PFSK-1 (cell line): ENCODE measurements at regions not wholly inside any gene's neighbourhood (a gene's known extent, or its start where the extent isn't known, plus 50 kb on each side); places are given as distances from the start of the nearest gene placed in this dataset.

Experiments used
- FOXP2 ChIP-seq: optimal IDR thresholded peaks from 2 replicates; pipeline ENCODE3; 2011; ENCODE audit warnings: borderline replicate concordance, control low read depth, inconsistent platforms; ENCODE audit not compliant: insufficient read depth; ENCODE audit errors: extremely low read length, extremely low read depth
- POLR2AphosphoS5 ChIP-seq: IDR thresholded peaks from 2 replicates; pipeline ENCODE4 v1.6.1; 2012; ENCODE audit warnings: low read depth, mild to moderate bottlenecking, control low read depth, low read length, moderate library complexity
- REST ChIP-seq, 2 experiments: IDR thresholded peaks; 2 replicates each; pipeline versions ENCODE4 v1.6.1 to v1.8.0; 2011 to 2012; ENCODE audit warnings: low read depth in 2 of 2, low read length in 2 of 2, control low read depth in 1 of 2, inconsistent platforms in 1 of 2, mild to moderate bottlenecking in 1 of 2, moderate library complexity in 1 of 2; ENCODE audit not compliant: insufficient read depth in 1 of 2
- SIN3A ChIP-seq: IDR thresholded peaks from 2 replicates; pipeline ENCODE4 v1.6.1; 2012; ENCODE audit warnings: mild to moderate bottlenecking, low read length, moderate library complexity, borderline replicate concordance; ENCODE audit not compliant: insufficient read depth
- TAF1 ChIP-seq: IDR thresholded peaks from 2 replicates; pipeline ENCODE4 v1.6.1; 2012; ENCODE audit warnings: low read length, control low read depth, borderline replicate concordance; ENCODE audit not compliant: insufficient read depth

- TF ChIP-seq SIN3A (no peak), REST (IDR thresholded peaks at IDR 0.05; ENCODE audit: insufficient read depth in 1 of 2, low read depth in 2 of 2, low read length in 2 of 2) (no peak), POLR2AphosphoS5 (no peak), FOXP2 (no peak), TAF1 (no peak)
These were observed 226.3 kb downstream of the HLX start for GRCh38 chr1:221105578-221105977.

- no peak for TF ChIP-seq TAF1
- no peak for TF ChIP-seq FOXP2
- no peak for TF ChIP-seq REST (IDR thresholded peaks at IDR 0.05; ENCODE audit: insufficient read depth in 1 of 2, low read depth in 2 of 2, low read length in 2 of 2)
- TF ChIP-seq SIN3A = no peak
- TF ChIP-seq POLR2AphosphoS5 = no peak
These were observed 227.4 kb downstream of the HLX start for GRCh38 chr1:221106616-221107015.

GRCh38 chr1:221109930-221110329 is 230.7 kb downstream of the HLX start:
- TF ChIP-seq SIN3A = no peak
- TF ChIP-seq POLR2AphosphoS5 = no peak
- TF ChIP-seq FOXP2 = no peak
- no peak for TF ChIP-seq REST (IDR thresholded peaks at IDR 0.05; ENCODE audit: insufficient read depth in 1 of 2, low read depth in 2 of 2, low read length in 2 of 2)
- TF ChIP-seq TAF1 = no peak

- TF ChIP-seq REST (IDR thresholded peaks at IDR 0.05; ENCODE audit: insufficient read depth in 1 of 2, low read depth in 2 of 2, low read length in 2 of 2) (no peak), SIN3A (no peak), FOXP2 (no peak), POLR2AphosphoS5 (no peak), TAF1 (no peak)
These were observed 237.9 kb downstream of the HLX start for GRCh38 chr1:221117133-221117532.

GRCh38 chr1:221117548-221117951 is 238.3 kb downstream of the HLX start:
- TF ChIP-seq REST (IDR thresholded peaks at IDR 0.05; ENCODE audit: insufficient read depth in 1 of 2, low read depth in 2 of 2, low read length in 2 of 2) = peak in 1 of 2 experiments; percentile 75; a peak in 1 of 4 replicates
- TF ChIP-seq TAF1 = peak; percentile 83; the same call in 1 of the 2 replicates
- TF ChIP-seq SIN3A = 0 out of 2 replicates have a peak, but pooled peaks have one; percentile 61
- TF ChIP-seq POLR2AphosphoS5 = peak; percentile 50; the same call in 1 of the 2 replicates
- no peak for TF ChIP-seq FOXP2
